GM13977 (cell line): ENCODE measurements at regions not wholly inside any gene's neighbourhood (a gene's known extent, or its start where the extent isn't known, plus 50 kb on each side); places are given as distances from the start of the nearest gene placed in this dataset.
"Not testable (repeated sequence)": the region's sequence is repeated elsewhere in the genome, so short reads cannot be mapped to it uniquely, and the experiment has no call there.

ENCODE experiments used
- DNase-seq: peaks from one replicate; pipeline ENCODE4 v3.0.0; 2012; ENCODE audit warnings: low spot score
- in situ Hi-C: fragments of 300-500 bp; cut with MboI; formaldehyde crosslinking; loops from one replicate; pipeline ENCODE4 v1.12.0; 2022; ENCODE audit warnings: low sequenced_read_pairs, low pct_unique_long_range_greater_than_20kb, mixed read lengths, inconsistent platforms; ENCODE audit not compliant: unreplicated experiment
- TF ChIP-seq, protein P1 (sequence below): IDR thresholded peaks from 2 replicates; pipeline ENCODE4 v1.5.1; 2012; ENCODE audit warnings: mild to moderate bottlenecking, control low read depth; ENCODE audit not compliant: insufficient read depth; ENCODE audit errors: extremely low read depth, missing control alignments

GRCh38 chr10:56469482-56469881, 108.4 kb upstream of the ZWINT start:
- peak; percentile 7 for DNase-seq
- TF ChIP-seq, protein P1, sequence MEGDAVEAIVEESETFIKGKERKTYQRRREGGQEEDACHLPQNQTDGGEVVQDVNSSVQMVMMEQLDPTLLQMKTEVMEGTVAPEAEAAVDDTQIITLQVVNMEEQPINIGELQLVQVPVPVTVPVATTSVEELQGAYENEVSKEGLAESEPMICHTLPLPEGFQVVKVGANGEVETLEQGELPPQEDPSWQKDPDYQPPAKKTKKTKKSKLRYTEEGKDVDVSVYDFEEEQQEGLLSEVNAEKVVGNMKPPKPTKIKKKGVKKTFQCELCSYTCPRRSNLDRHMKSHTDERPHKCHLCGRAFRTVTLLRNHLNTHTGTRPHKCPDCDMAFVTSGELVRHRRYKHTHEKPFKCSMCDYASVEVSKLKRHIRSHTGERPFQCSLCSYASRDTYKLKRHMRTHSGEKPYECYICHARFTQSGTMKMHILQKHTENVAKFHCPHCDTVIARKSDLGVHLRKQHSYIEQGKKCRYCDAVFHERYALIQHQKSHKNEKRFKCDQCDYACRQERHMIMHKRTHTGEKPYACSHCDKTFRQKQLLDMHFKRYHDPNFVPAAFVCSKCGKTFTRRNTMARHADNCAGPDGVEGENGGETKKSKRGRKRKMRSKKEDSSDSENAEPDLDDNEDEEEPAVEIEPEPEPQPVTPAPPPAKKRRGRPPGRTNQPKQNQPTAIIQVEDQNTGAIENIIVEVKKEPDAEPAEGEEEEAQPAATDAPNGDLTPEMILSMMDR = peak; percentile 35
- in situ Hi-C loops = no loop called here

GRCh38 chr10:56466005-56466404, 104.9 kb upstream of the ZWINT start:
- TF ChIP-seq, protein P1 = no peak
- in situ Hi-C loops = no loop called here
- no peak for DNase-seq

DNA sequence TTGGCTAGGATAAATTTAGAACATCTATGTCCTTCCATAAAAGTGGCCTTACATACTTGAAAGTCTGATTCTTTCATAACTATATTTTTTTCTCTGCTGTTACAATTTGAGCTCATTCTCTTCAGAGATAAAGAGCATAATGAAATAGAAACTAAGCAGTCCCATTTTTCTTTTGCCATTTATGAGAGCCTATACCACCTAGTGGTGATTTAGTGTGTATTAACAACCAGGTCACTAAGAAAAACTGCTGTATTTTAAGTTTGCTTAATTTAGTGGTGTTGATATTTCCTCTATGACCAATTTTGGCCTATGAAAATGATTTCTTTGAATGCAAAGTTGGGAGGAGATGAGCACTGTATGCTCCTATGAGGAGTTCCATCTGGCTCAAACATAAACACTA, 88.7 kb upstream of the ZWINT start:
- DNase-seq = no peak
- TF ChIP-seq, protein P1 = peak; percentile 29
- in situ Hi-C loops = no loop called here

- DNase-seq, in situ Hi-C loops: not testable (repeated sequence)
These were observed 86.6 kb upstream of the ZWINT start for GRCh38 chr10:56447613-56448012.

DNA sequence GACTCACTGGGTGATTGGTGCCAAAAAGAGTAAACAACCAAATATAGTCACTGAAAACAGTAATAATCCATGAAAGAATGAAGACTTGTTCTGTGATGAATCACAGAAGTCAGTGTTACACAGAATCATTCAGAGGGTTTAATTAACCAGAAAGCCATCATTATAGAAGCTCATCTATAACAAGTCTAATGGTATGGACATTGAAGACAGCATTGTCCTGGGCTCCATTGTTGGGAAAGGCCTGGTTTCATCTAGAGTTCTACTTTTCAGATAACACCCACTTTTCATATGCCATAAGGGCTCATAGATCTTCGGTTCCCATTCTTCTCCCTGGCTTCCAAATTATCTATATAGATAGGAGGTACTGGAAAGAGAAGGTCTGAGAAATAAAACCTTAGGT, 80.3 kb upstream of the ZWINT start:
- DNase-seq = not testable (repeated sequence)

More for the DNA sequence above, 80.3 kb upstream of the ZWINT start:
- in situ Hi-C loops = not testable (repeated sequence)
